Kidney (tissue), 13 donors: ENCODE measurements at regions not wholly inside any gene's neighbourhood (a gene's known extent, or its start where the extent isn't known, plus 50 kb on each side); places are given as distances from the start of the nearest gene placed in this dataset.

Experiments
- DNase-seq, 5 donors: peaks; one replicate each; pipeline ENCODE4 v3.0.0-alpha.2; 2013 to 2020
- FAIRE-seq: peaks from 2 replicates; lab custom pipeline; 2012; peaks lifted over from hg19 to GRCh38; lab: Jason Lieb, UNC
- H3K27ac ChIP-seq, 2 donors: one replicate each; pipeline ENCODE4 v1.7.0; 2013; ENCODE audit warnings: low read depth in 2 of 2, low read length in 2 of 2, inconsistent platforms in 1 of 2
- H3K27me3 ChIP-seq: one replicate; pipeline ENCODE4 v1.7.1; 2013; ENCODE audit warnings: low read length, inconsistent platforms; ENCODE audit not compliant: control insufficient read depth, insufficient read depth
- H3K36me3 ChIP-seq, 3 donors: one replicate each; pipeline versions ENCODE4 v1.7.0 to v1.7.1; 2013; ENCODE audit warnings: low read length in 3 of 3, control low read depth in 1 of 3, inconsistent platforms in 1 of 3; ENCODE audit not compliant: insufficient read depth in 3 of 3, control insufficient read depth in 2 of 3
- H3K4me1 ChIP-seq, 3 donors: one replicate each; pipeline versions ENCODE4 v1.7.0 to v1.7.1; 2013; ENCODE audit warnings: low read length in 3 of 3, inconsistent platforms in 1 of 3, low read depth in 1 of 3; ENCODE audit not compliant: control insufficient read depth in 2 of 3, insufficient read depth in 2 of 3
- H3K4me3 ChIP-seq, 3 donors: one replicate each; pipeline versions ENCODE4 v1.7.0 to v1.8.1; 2013; ENCODE audit warnings: low read length in 3 of 3, control low read depth in 1 of 3, inconsistent platforms in 1 of 3
- H3K9ac ChIP-seq, 3 donors: one replicate each; pipeline versions ENCODE4 v1.7.0 to v1.7.1; 2013; ENCODE audit warnings: low read length in 3 of 3, control low read depth in 1 of 3, inconsistent platforms in 1 of 3
- H3K9me3 ChIP-seq, 3 donors: one replicate each; pipeline versions ENCODE4 v1.7.0 to v1.7.1; 2013; ENCODE audit warnings: low read length in 3 of 3, control low read depth in 1 of 3, inconsistent platforms in 1 of 3; ENCODE audit not compliant: control insufficient read depth in 2 of 3, insufficient read depth in 1 of 3
- CTCF ChIP-seq: IDR thresholded peaks from 3 replicates; pipeline ENCODE4 v1.5.1; 2012; ENCODE audit warnings: mild to moderate bottlenecking, moderate library complexity, borderline replicate concordance; ENCODE audit not compliant: insufficient read depth; ENCODE audit errors: extremely low read depth
- intact Hi-C: fragments of 100-400 bp; cut with DNase I; formaldehyde crosslinking; loops from one replicate; pipeline ENCODE4 v1.11.1; 2022
- donor health status: control.
- donor health status: control.
- donor health status: control.
- donor health status: control.
- donor health status: control.
- donor health status: DM: yes; HTN: yes; CAD: no.
- donor health status: Normal renal cell carcinoma (clear cell type).

GRCh38 chr2:18495058-18495457 is 65.4 kb downstream of the RDH14 start:
- Histone ChIP-seq H3K4me1 (no peaks in the 10 kb centered on the region), H3K9me3 (no peaks in the 10 kb centered on the region), H3K4me3 (no peak overlapping the region), H3K36me3 (no peaks in the 10 kb centered on the region), H3K9ac (no peak overlapping the region), H3K27me3 (no peaks in the 10 kb centered on the region), H3K27ac (no peak overlapping the region)
- TF ChIP-seq CTCF = no peak
- FAIRE-seq = no peak
- intact Hi-C loops = no loop called here
- no peak for DNase-seq

- no peaks in the 10 kb centered on the region for H3K9me3 ChIP-seq
- no peak for DNase-seq
- no peaks in the 10 kb centered on the region for H3K36me3 ChIP-seq
- H3K4me1 ChIP-seq = no peaks in the 10 kb centered on the region
- H3K9ac ChIP-seq = no peak overlapping the region
- no peak overlapping the region for H3K4me3 ChIP-seq
- no peaks in the 10 kb centered on the region for H3K27me3 ChIP-seq
- H3K27ac ChIP-seq = no peak overlapping the region
- FAIRE-seq = no peak
- no peak for TF ChIP-seq CTCF
- intact Hi-C loops = no loop called here
Measured at GRCh38 chr2:18492721-18493120, 67.7 kb downstream of the RDH14 start.

- Histone ChIP-seq H3K36me3 (no peaks in the 10 kb centered on the region), H3K4me3 (no peak overlapping the region), H3K4me1 (no peaks in the 10 kb centered on the region), H3K27ac (no peak overlapping the region), H3K9ac (no peak overlapping the region), H3K9me3 (no peaks in the 10 kb centered on the region), H3K27me3 (no peaks in the 10 kb centered on the region)
- FAIRE-seq (no peak), DNase-seq (no peak)
- TF ChIP-seq CTCF = no peak
- intact Hi-C loops = no loop called here
Measured at GRCh38 chr2:18491577-18491976, 68.9 kb downstream of the RDH14 start.

GRCh38 chr2:18490901-18491300 is 69.6 kb downstream of the RDH14 start:
- Histone ChIP-seq H3K27ac (no peak overlapping the region), H3K9me3 (no peaks in the 10 kb centered on the region), H3K36me3 (no peaks in the 10 kb centered on the region), H3K27me3 (no peaks in the 10 kb centered on the region), H3K9ac (no peak overlapping the region), H3K4me1 (no peaks in the 10 kb centered on the region), H3K4me3 (no peak overlapping the region)
- intact Hi-C loops = no loop called here
- FAIRE-seq (peak; percentile 3), DNase-seq (no peak)
- no peak for TF ChIP-seq CTCF
